Peyer's patch (tissue), 4 donors: ENCODE measurements at regions not wholly inside any gene's neighbourhood (a gene's known extent, or its start where the extent isn't known, plus 50 kb on each side); places are given as distances from the start of the nearest gene placed in this dataset.

Experiments used
- POLR2A ChIP-seq, 2 donors: fragments of 450-650 bp; IDR thresholded peaks; one replicate each; pipeline ENCODE4 v1.5.1; 2017; ENCODE audit warnings: antibody characterized with exemption in 2 of 2, mild to moderate bottlenecking in 2 of 2, moderate library complexity in 2 of 2
- TF ChIP-seq, protein P1 (sequence below), 6 experiments: fragments of 450-650 bp in 4 of 6; fragments of 200-600 bp in 2 of 6; sonication (generic) in 1 of 6; IDR thresholded peaks; one replicate each; pipeline ENCODE4 v1.5.1; 2017 to 2019; ENCODE audit warnings: antibody characterized with exemption in 6 of 6, mild to moderate bottlenecking in 3 of 6, moderate library complexity in 1 of 6

DNA sequence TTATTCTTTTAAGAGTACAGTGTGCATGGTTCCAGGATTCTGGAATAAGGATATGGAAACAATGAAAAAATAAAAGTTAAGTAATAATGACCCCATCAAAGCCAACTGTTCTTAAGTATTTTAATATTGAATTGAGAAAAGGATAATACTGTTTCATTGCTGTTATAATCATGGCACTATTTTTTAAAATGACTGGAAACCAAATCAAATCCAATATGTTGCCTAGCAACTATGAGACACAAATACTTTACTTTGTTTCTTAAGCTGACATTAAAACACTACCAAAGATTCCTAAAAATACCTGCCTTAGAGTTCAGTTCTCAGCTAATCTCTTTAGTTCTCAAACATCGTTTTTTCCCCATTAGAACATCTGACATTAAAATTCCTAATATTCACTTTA is 66.4 kb upstream of the OTOGL start:
- TF ChIP-seq, protein P1, sequence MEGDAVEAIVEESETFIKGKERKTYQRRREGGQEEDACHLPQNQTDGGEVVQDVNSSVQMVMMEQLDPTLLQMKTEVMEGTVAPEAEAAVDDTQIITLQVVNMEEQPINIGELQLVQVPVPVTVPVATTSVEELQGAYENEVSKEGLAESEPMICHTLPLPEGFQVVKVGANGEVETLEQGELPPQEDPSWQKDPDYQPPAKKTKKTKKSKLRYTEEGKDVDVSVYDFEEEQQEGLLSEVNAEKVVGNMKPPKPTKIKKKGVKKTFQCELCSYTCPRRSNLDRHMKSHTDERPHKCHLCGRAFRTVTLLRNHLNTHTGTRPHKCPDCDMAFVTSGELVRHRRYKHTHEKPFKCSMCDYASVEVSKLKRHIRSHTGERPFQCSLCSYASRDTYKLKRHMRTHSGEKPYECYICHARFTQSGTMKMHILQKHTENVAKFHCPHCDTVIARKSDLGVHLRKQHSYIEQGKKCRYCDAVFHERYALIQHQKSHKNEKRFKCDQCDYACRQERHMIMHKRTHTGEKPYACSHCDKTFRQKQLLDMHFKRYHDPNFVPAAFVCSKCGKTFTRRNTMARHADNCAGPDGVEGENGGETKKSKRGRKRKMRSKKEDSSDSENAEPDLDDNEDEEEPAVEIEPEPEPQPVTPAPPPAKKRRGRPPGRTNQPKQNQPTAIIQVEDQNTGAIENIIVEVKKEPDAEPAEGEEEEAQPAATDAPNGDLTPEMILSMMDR (IDR thresholded peaks at IDR 0.05) = no peak
- no peak for TF ChIP-seq POLR2A (IDR thresholded peaks at IDR 0.05)
